Activated T-helper 17 cell treated with anti-CD3 and anti-CD28 coated beads, Interleukin-2, amount 50 U/mL, for 72 hours (primary cell): ENCODE measurements at regions not wholly inside any gene's neighbourhood (a gene's known extent, or its start where the extent isn't known, plus 50 kb on each side); places are given as distances from the start of the nearest gene placed in this dataset.

Experiments used
- ATAC-seq: fragments of 150-1000 bp; cut with Tn5 transposase; replicated peaks from 2 replicates; pipeline ENCODE4 v1.10.0; 2021; ENCODE audit warnings: mild to moderate bottlenecking, moderate library complexity
- H3K27ac Mint-ChIP-seq: one replicate; pipeline ENCODE4 v1.8.0; 2022; ENCODE audit warnings: mixed read lengths
- H3K27me3 Mint-ChIP-seq: one replicate; pipeline ENCODE4 v1.8.0; 2022; ENCODE audit warnings: mixed read lengths
- H3K36me3 Mint-ChIP-seq: one replicate; pipeline ENCODE4 v1.8.0; 2022; ENCODE audit warnings: low read depth, mild to moderate bottlenecking, mixed read lengths
- H3K4me1 Mint-ChIP-seq: one replicate; pipeline ENCODE4 v1.8.0; 2022; ENCODE audit warnings: mixed read lengths
- H3K4me3 Mint-ChIP-seq: one replicate; pipeline ENCODE4 v1.8.0; 2022; ENCODE audit warnings: mild to moderate bottlenecking, mixed read lengths
- H3K9me3 Mint-ChIP-seq: one replicate; pipeline ENCODE4 v1.8.0; 2022; ENCODE audit warnings: mixed read lengths

GRCh38 chr12:125454786-125455480 is 389.7 kb downstream of the AACS start:
- Mint-ChIP-seq H3K9me3 (peaks cover 17% of the 10 kb centered on the region), H3K36me3 (no peaks in the 10 kb centered on the region), H3K4me3 (no peak overlapping the region), H3K4me1 (no peaks in the 10 kb centered on the region), H3K27ac (no peak overlapping the region), H3K27me3 (peaks cover 13% of the 10 kb centered on the region)
- ATAC-seq = no peak

- ATAC-seq = no peak
- no peak overlapping the region for H3K27ac Mint-ChIP-seq
- no peaks in the 10 kb centered on the region for H3K4me1 Mint-ChIP-seq
- peaks cover 16% of the 10 kb centered on the region for H3K9me3 Mint-ChIP-seq
- peaks cover 13% of the 10 kb centered on the region for H3K27me3 Mint-ChIP-seq
- H3K4me3 Mint-ChIP-seq = no peak overlapping the region
- no peaks in the 10 kb centered on the region for H3K36me3 Mint-ChIP-seq
These were observed 390.3 kb downstream of the AACS start for GRCh38 chr12:125455556-125455955.

- Mint-ChIP-seq H3K9me3 (peaks cover 4% of the 10 kb centered on the region), H3K36me3 (no peaks in the 10 kb centered on the region), H3K4me1 (no peaks in the 10 kb centered on the region), H3K4me3 (no peak overlapping the region), H3K27ac (no peak overlapping the region), H3K27me3 (peaks cover 16% of the 10 kb centered on the region)
- ATAC-seq = no peak
These were observed 393.5 kb downstream of the AACS start for GRCh38 chr12:125458552-125459268.

GRCh38 chr12:125461831-125462230 is 396.6 kb downstream of the AACS start:
- Mint-ChIP-seq H3K4me1 (no peaks in the 10 kb centered on the region), H3K27me3 (peaks cover 14% of the 10 kb centered on the region), H3K9me3 (no peaks in the 10 kb centered on the region), H3K4me3 (no peak overlapping the region), H3K36me3 (no peaks in the 10 kb centered on the region), H3K27ac (no peak overlapping the region)
- ATAC-seq = no peak

- no peaks in the 10 kb centered on the region for H3K4me1 Mint-ChIP-seq
- no peak overlapping the region for H3K4me3 Mint-ChIP-seq
- peaks cover 8% of the 10 kb centered on the region for H3K27me3 Mint-ChIP-seq
- ATAC-seq = no peak
- H3K36me3 Mint-ChIP-seq = no peaks in the 10 kb centered on the region
- H3K27ac Mint-ChIP-seq = no peak overlapping the region
- no peaks in the 10 kb centered on the region for H3K9me3 Mint-ChIP-seq
These were observed 398.2 kb downstream of the AACS start for GRCh38 chr12:125463386-125463785.

- Mint-ChIP-seq H3K27me3 (peaks cover 5% of the 10 kb centered on the region), H3K36me3 (no peaks in the 10 kb centered on the region), H3K27ac (no peak overlapping the region), H3K9me3 (no peaks in the 10 kb centered on the region), H3K4me1 (no peaks in the 10 kb centered on the region), H3K4me3 (no peak overlapping the region)
- ATAC-seq = no peak
These were observed 402.1 kb downstream of the AACS start for GRCh38 chr12:125467363-125467762.

- ATAC-seq = no peak
- H3K4me1 Mint-ChIP-seq = no peaks in the 10 kb centered on the region
- peaks cover 6% of the 10 kb centered on the region for H3K27me3 Mint-ChIP-seq
These were observed 404.4 kb downstream of the AACS start for GRCh38 chr12:125469683-125470082.

GRCh38 chr12:125470838-125471783 is 405.9 kb downstream of the AACS start:
- H3K27me3 Mint-ChIP-seq = peaks cover 9% of the 10 kb centered on the region
- no peak overlapping the region for H3K27ac Mint-ChIP-seq
- no peaks in the 10 kb centered on the region for H3K36me3 Mint-ChIP-seq
- ATAC-seq = no peak
- H3K4me3 Mint-ChIP-seq = no peak overlapping the region
- H3K9me3 Mint-ChIP-seq = no peaks in the 10 kb centered on the region
- no peaks in the 10 kb centered on the region for H3K4me1 Mint-ChIP-seq

More at GRCh38 chr12:125469683-125470082, 404.4 kb downstream of the AACS start:
- no peaks in the 10 kb centered on the region for H3K9me3 Mint-ChIP-seq
- H3K4me3 Mint-ChIP-seq = no peak overlapping the region
- no peak overlapping the region for H3K27ac Mint-ChIP-seq
- H3K36me3 Mint-ChIP-seq = no peaks in the 10 kb centered on the region

GRCh38 chr12:125473501-125473900 is 408.3 kb downstream of the AACS start:
- peaks cover 4% of the 10 kb centered on the region for H3K9me3 Mint-ChIP-seq
- no peak overlapping the region for H3K27ac Mint-ChIP-seq
- ATAC-seq = no peak
- H3K27me3 Mint-ChIP-seq = peaks cover 13% of the 10 kb centered on the region
- no peak overlapping the region for H3K4me3 Mint-ChIP-seq
- H3K36me3 Mint-ChIP-seq = no peaks in the 10 kb centered on the region
- H3K4me1 Mint-ChIP-seq = no peaks in the 10 kb centered on the region

GRCh38 chr12:125487336-125487735 is 422.1 kb downstream of the AACS start:
- ATAC-seq = no peak
- H3K4me3 Mint-ChIP-seq = no peak overlapping the region

GRCh38 chr12:125491553-125491952 is 426.3 kb downstream of the AACS start:
- Mint-ChIP-seq H3K36me3 (no peaks in the 10 kb centered on the region), H3K4me1 (no peaks in the 10 kb centered on the region), H3K4me3 (no peak overlapping the region), H3K27ac (no peak overlapping the region), H3K27me3 (no peaks in the 10 kb centered on the region), H3K9me3 (peaks cover 4% of the 10 kb centered on the region)
- ATAC-seq = no peak

More at GRCh38 chr12:125487336-125487735, 422.1 kb downstream of the AACS start:
- Mint-ChIP-seq H3K27ac (no peak overlapping the region), H3K27me3 (no peaks in the 10 kb centered on the region), H3K9me3 (no peaks in the 10 kb centered on the region), H3K4me1 (no peaks in the 10 kb centered on the region), H3K36me3 (no peaks in the 10 kb centered on the region)

GRCh38 chr12:125492354-125493270 is 427.4 kb downstream of the AACS start:
- Mint-ChIP-seq H3K27ac (no peak overlapping the region), H3K9me3 (peaks cover 4% of the 10 kb centered on the region), H3K4me3 (no peak overlapping the region), H3K36me3 (no peaks in the 10 kb centered on the region), H3K4me1 (no peaks in the 10 kb centered on the region), H3K27me3 (no peaks in the 10 kb centered on the region)
- no peak for ATAC-seq

- ATAC-seq = no peak
- no peak overlapping the region for H3K4me3 Mint-ChIP-seq
These were observed 428.6 kb downstream of the AACS start for GRCh38 chr12:125493704-125494308.

More at GRCh38 chr12:125493704-125494308, 428.6 kb downstream of the AACS start:
- Mint-ChIP-seq H3K27ac (no peak overlapping the region), H3K27me3 (no peaks in the 10 kb centered on the region), H3K4me1 (no peaks in the 10 kb centered on the region), H3K9me3 (peaks cover 4% of the 10 kb centered on the region), H3K36me3 (no peaks in the 10 kb centered on the region)
